HepG2 (cell line): ENCODE measurements at regions not wholly inside any gene's neighbourhood (a gene's known extent, or its start where the extent isn't known, plus 50 kb on each side); places are given as distances from the start of the nearest gene placed in this dataset.
A peak's percentile ranks its signal among the peaks of the same experiment; 100 is the strongest.

ENCODE experiments used
- ATAC-seq: fragments of 200-7000 bp; cut with Tn5 transposase; 3 replicates; pipeline ENCODE4 v1.9.1; 2020; ENCODE audit warnings: mild to moderate bottlenecking, moderate library complexity
- BruUV-seq: library from RNA; stranded (reverse); fragments of 400-500 nt; replicated peaks from 2 replicates; lab custom pipeline; 2021; lab: Mats Ljungman, UMichigan
- CTCF ChIA-PET: fragments of 300-600 bp; formaldehyde crosslinking; extraction: SDS; loops from one replicate; lab custom pipeline; 2021; ENCODE audit warnings: low total read pairs, inconsistent platforms, low intra/inter-chr PET ratio; lab: Yijun Ruan, JAX
- POLR2A ChIA-PET: fragments of 350-600 bp; sonication (Branson Sonifier 250); formaldehyde crosslinking; loops from one replicate; lab custom pipeline; 2020; ENCODE audit warnings: antibody characterized with exemption, inconsistent platforms; lab: Yijun Ruan, JAX
- DNase-seq: peaks from one replicate; pipeline ENCODE4 v3.0.0-alpha.2; 2015; ENCODE audit warnings: low spot score
- FAIRE-seq: peaks from 3 replicates; lab custom pipeline; 2011; peaks lifted over from hg19 to GRCh38; lab: Jason Lieb, UNC
- H2AFZ ChIP-seq: one replicate; pipeline ENCODE4 v1.6.1; 2011; ENCODE audit warnings: low read length, inconsistent platforms
- H3K27ac ChIP-seq: fragments of 300-600 bp; 3 replicates; pipeline ENCODE4 v1.8.0; 2011; ENCODE audit warnings: mixed run types, mild to moderate bottlenecking, mixed read lengths, low read length, inconsistent platforms; ENCODE audit not compliant: insufficient read depth; ENCODE audit errors: extremely low read length
- H3K27me3 ChIP-seq, 2 experiments: fragments of 200-600 bp in 1 of 2; 2 replicates in 1 of 2; 3 replicates in 1 of 2; pipeline versions ENCODE4 v1.6.0 to v1.8.0; 2011; ENCODE audit warnings: low read length in 2 of 2, mild to moderate bottlenecking in 2 of 2, moderate library complexity in 2 of 2, inconsistent platforms in 1 of 2; ENCODE audit not compliant: insufficient read depth in 2 of 2, control insufficient read depth in 1 of 2
- H3K36me3 ChIP-seq, 2 experiments: fragments of 200-600 bp in 1 of 2; replicated peaks in 1 of 2; 2 replicates in 1 of 2; 3 replicates in 1 of 2; pipeline versions ENCODE4 v1.5.1 to v1.8.0; 2011; ENCODE audit warnings: low read length in 2 of 2, inconsistent platforms in 1 of 2; ENCODE audit not compliant: insufficient read depth in 2 of 2, control insufficient read depth in 1 of 2
- H3K4me1 ChIP-seq: 2 replicates; pipeline ENCODE4 v1.5.1; 2012; ENCODE audit warnings: low read length, inconsistent platforms; ENCODE audit not compliant: insufficient read depth
- H3K4me2 ChIP-seq: 2 replicates; pipeline ENCODE4 v1.6.0; 2011; ENCODE audit warnings: low read depth, low read length, inconsistent platforms
- H3K4me3 ChIP-seq, 3 experiments: fragments of 200-600 bp in 1 of 3; sonication (generic), shearing (Covaris generic) in 1 of 3; replicated peaks in 1 of 3; 2 replicates each; pipeline ENCODE4 v1.5.1; 2011 to 2016; ENCODE audit warnings: low read length in 3 of 3, inconsistent platforms in 2 of 3, low read depth in 2 of 3, mild to moderate bottlenecking in 2 of 3, control low read depth in 1 of 3, mixed read lengths in 1 of 3; ENCODE audit not compliant: insufficient read depth in 1 of 3
- H3K79me2 ChIP-seq: one replicate; pipeline ENCODE4 v1.6.1; 2011; ENCODE audit warnings: low read length, inconsistent platforms; ENCODE audit not compliant: insufficient read depth
- H3K9ac ChIP-seq: 2 replicates; pipeline ENCODE4 v1.6.0; 2011; ENCODE audit warnings: mild to moderate bottlenecking, low read depth, low read length, inconsistent platforms; ENCODE audit not compliant: insufficient read depth
- H3K9me3 ChIP-seq: 2 replicates; pipeline ENCODE4 v1.5.1; 2012; ENCODE audit warnings: mild to moderate bottlenecking, low read length
- H4K20me1 ChIP-seq: 2 replicates; pipeline ENCODE4 v1.6.0; 2011; ENCODE audit warnings: inconsistent platforms, mild to moderate bottlenecking, low read length, moderate library complexity; ENCODE audit not compliant: insufficient read depth
- ASH2L ChIP-seq: fragments of 300-600, 200-600 bp; sonication (generic); IDR thresholded peaks from 2 replicates; pipeline ENCODE4 v1.7.0; 2017; ENCODE audit warnings: low read depth, mild to moderate bottlenecking, moderate library complexity, mixed read lengths, low read length; ENCODE audit not compliant: insufficient read length
- CREB1 ChIP-seq, 2 experiments: fragments of 450-650 bp in 1 of 2; IDR thresholded peaks; 2 replicates each; pipeline ENCODE4 v1.6.1; 2016 to 2017; ENCODE audit warnings: control low read depth in 1 of 2, mild to moderate bottlenecking in 1 of 2, missing compliant biosample characterization in 1 of 2, missing genetic modification characterization in 1 of 2
- HNRNPL ChIP-seq: fragments of 200-400 bp; formaldehyde crosslinking; IDR thresholded peaks from 2 replicates; pipeline ENCODE4 v1.6.1; 2017; ENCODE audit warnings: mild to moderate bottlenecking, low read depth, low read length
- NFKBIZ ChIP-seq: IDR thresholded peaks from 2 replicates; pipeline ENCODE4 v1.6.1; 2018; ENCODE audit warnings: missing genetic modification reagents, missing compliant biosample characterization
- NFRKB ChIP-seq: fragments of 450-650 bp; IDR thresholded peaks from 2 replicates; pipeline ENCODE4 v1.6.1; 2017
- SP1 ChIP-seq, 2 experiments: fragments of 450-650 bp in 1 of 2; sonication (generic) in 1 of 2; formaldehyde crosslinking in 1 of 2; IDR thresholded peaks; 2 replicates each; pipeline versions ENCODE4 v1.4.0 to v1.6.1; 2016 to 2020; ENCODE audit warnings: missing genetic modification reagents in 1 of 2
- THAP11 ChIP-seq: IDR thresholded peaks from 2 replicates; pipeline ENCODE4 v1.6.1; 2016; ENCODE audit warnings: missing biosample characterization, missing genetic modification reagents
- ZNF230 ChIP-seq: sonication (generic); formaldehyde crosslinking; IDR thresholded peaks from 2 replicates; pipeline ENCODE4 v1.4.0; 2020; ENCODE audit warnings: mild to moderate bottlenecking, missing genetic modification reagents
- ZNF24 ChIP-seq: fragments of 450-650 bp; IDR thresholded peaks from 2 replicates; pipeline ENCODE4 v1.6.1; 2017; ENCODE audit warnings: antibody characterized with exemption, mild to moderate bottlenecking
- ZNF253 ChIP-seq: sonication (generic); formaldehyde crosslinking; IDR thresholded peaks from 2 replicates; pipeline ENCODE4 v1.8.0; 2022; ENCODE audit warnings: mild to moderate bottlenecking, missing genetic modification reagents, borderline replicate concordance
- ZNF790 ChIP-seq: sonication (generic); formaldehyde crosslinking; IDR thresholded peaks from 2 replicates; pipeline ENCODE4 v1.8.0; 2022; ENCODE audit warnings: missing genetic modification reagents, mild to moderate bottlenecking, borderline replicate concordance
- WGBS: methylation state at CpG from one replicate; pipeline ENCODE4 v1.1.6; 2017; ENCODE audit warnings: low lambda C conversion rate; 5-methylcytosine and 5-hydroxymethylcytosine counted together
- in situ Hi-C: cut with HindIII; loops from 2 replicates; pipeline ENCODE4 v1.10.0; 2017; ENCODE audit warnings: low pct_unique_long_range_greater_than_20kb; ENCODE audit not compliant: extremely low pct_ligation_motif_present
- intact Hi-C: fragments of 100-400 bp; cut with micrococcal nuclease; formaldehyde crosslinking; loops from one replicate; pipeline ENCODE4 v1.10.0; 2022; ENCODE audit not compliant: unreplicated experiment
- TF ChIP-seq, protein P1 (sequence below): IDR thresholded peaks from 2 replicates; pipeline ENCODE4 v1.6.1; 2012; ENCODE audit warnings: low read depth, low read length, improper control_type of control experiment
- TF ChIP-seq, protein P2 (sequence below): fragments of 450-650 bp; IDR thresholded peaks from 2 replicates; pipeline ENCODE4 v1.6.1; 2016

DNA sequence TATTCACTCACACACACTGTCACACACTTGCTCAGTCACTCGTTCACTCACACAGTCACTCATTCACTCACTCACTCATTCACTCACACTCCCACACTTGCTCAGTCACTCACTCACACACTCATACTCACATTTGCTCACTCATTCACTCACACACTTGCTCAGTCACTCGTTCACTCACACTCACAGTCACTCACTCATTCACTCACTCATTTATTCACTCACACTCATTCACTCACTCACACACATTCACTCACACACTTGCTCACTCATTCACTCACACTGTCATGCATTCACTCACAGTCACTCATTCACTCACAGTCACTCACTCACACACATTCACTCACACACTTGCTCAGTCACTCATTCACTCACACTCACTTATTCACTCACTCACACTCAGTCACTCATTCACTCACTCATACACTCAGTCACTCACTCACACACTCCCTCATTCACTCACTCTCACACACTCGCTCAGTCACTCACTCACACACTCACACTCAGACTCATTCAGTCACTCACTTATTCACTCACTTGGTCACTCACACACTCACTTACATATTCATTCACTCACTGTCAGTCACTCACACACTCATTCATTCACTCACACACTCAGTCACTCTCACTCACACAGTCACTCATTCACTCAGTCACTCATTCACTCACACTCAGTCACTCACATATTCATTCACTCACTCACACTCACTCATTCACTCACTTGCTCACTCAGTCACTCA lies 167.0 kb upstream of the C1orf174 start:
- CTCF ChIA-PET: no interaction called here
- H3K36me3 ChIP-seq: no peaks in the 10 kb centered on the region
- no peak overlapping the region for H3K4me3 ChIP-seq
- WGBS: 46% methylated on average over 3 of the region's 3 CpGs
- H3K79me2 ChIP-seq: no peaks in the 10 kb centered on the region
- H4K20me1 ChIP-seq: no peaks in the 10 kb centered on the region
- no peak for DNase-seq
- no peak for TF ChIP-seq THAP11 (CRISPR knock-in tag)
- 0 out of 2 replicates have a peak, but pooled peaks have one; percentile 22 for TF ChIP-seq NFRKB
- TF ChIP-seq NFKBIZ (CRISPR knock-in tag): no peak
- TF ChIP-seq ZNF253: no peak
- no peak for TF ChIP-seq ZNF230
- TF ChIP-seq, protein P1, sequence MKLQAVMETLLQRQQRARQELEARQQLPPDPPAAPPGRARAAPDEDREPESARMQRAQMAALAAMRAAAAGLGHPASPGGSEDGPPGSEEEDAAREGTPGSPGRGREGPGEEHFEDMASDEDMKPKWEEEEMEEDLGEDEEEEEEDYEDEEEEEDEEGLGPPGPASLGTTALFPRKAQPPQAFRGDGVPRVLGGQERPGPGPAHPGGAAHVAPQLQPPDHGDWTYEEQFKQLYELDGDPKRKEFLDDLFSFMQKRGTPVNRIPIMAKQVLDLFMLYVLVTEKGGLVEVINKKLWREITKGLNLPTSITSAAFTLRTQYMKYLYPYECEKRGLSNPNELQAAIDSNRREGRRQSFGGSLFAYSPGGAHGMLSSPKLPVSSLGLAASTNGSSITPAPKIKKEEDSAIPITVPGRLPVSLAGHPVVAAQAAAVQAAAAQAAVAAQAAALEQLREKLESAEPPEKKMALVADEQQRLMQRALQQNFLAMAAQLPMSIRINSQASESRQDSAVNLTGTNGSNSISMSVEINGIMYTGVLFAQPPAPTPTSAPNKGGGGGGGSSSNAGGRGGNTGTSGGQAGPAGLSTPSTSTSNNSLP: no peak
- no peak for TF ChIP-seq ZNF790 (CRISPR knock-in tag)
- peak; percentile 37; the same call in 1 of the 2 replicates for TF ChIP-seq CREB1 (IDR thresholded peaks at IDR 0.05)
- TF ChIP-seq CREB1 (CRISPR knock-in tag; IDR thresholded peaks at IDR 0.05): no peak
- TF ChIP-seq SP1 (IDR thresholded peaks at IDR 0.05): 0 out of 2 replicates have a peak, but pooled peaks have one; percentile 14
- no peak for TF ChIP-seq SP1 (CRISPR knock-in tag; IDR thresholded peaks at IDR 0.05)
- no peak for TF ChIP-seq HNRNPL
- TF ChIP-seq ASH2L: peak; percentile 58
- TF ChIP-seq, protein P2, sequence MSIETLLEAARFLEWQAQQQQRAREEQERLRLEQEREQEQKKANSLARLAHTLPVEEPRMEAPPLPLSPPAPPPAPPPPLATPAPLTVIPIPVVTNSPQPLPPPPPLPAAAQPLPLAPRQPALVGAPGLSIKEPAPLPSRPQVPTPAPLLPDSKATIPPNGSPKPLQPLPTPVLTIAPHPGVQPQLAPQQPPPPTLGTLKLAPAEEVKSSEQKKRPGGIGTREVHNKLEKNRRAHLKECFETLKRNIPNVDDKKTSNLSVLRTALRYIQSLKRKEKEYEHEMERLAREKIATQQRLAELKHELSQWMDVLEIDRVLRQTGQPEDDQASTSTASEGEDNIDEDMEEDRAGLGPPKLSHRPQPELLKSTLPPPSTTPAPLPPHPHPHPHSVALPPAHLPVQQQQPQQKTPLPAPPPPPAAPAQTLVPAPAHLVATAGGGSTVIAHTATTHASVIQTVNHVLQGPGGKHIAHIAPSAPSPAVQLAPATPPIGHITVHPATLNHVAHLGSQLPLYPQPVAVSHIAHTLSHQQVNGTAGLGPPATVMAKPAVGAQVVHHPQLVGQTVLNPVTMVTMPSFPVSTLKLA: 0 out of 2 replicates have a peak, but pooled peaks have one; percentile 3
- TF ChIP-seq ZNF24: no peak
- TF ChIP-seq, all 625 proteins: peak for 5
- Histone ChIP-seq H3K4me2 (no peak overlapping the region), H3K27me3 (peaks cover 2 to 12% of the 10 kb centered on the region in 2 experiments; a peak in 4 of 5 replicates), H3K27ac (no peak overlapping the region), H2AFZ (no peak overlapping the region), H3K4me1 (no peaks in the 10 kb centered on the region), H3K9me3 (peaks cover 22% of the 10 kb centered on the region), H3K9ac (no peak overlapping the region)
- no peak for ATAC-seq
- intact Hi-C loops: no loop called here
- in situ Hi-C loops: loop anchor here (25.0 kb wide), 1 partner anchor 155 kb away; the partner anchor contains the start of gene C1orf174
- BruUV-seq: no TSS peak
- FAIRE-seq: no peak
- POLR2A ChIA-PET: no interaction called here
